Astrocyte (in vitro differentiated cells and primary cell): ENCODE measurements at regions not wholly inside any gene's neighbourhood (a gene's known extent, or its start where the extent isn't known, plus 50 kb on each side); places are given as distances from the start of the nearest gene placed in this dataset.
A peak's percentile ranks its signal among the peaks of the same experiment; 100 is the strongest.

Experiments
- DNase-seq: peaks from one replicate; pipeline ENCODE4 v3.0.0-alpha.2; 2010; ENCODE audit warnings: low read depth
- FAIRE-seq: peaks from 2 replicates; lab custom pipeline; 2011; peaks lifted over from hg19 to GRCh38; lab: Jason Lieb, UNC
- H2AFZ ChIP-seq: 2 replicates; pipeline ENCODE4 v1.6.0; 2012; ENCODE audit warnings: low read depth, low read length, inconsistent platforms
- H3K27ac ChIP-seq: 2 replicates; pipeline ENCODE4 v1.5.1; 2011; ENCODE audit warnings: low read depth, low read length, inconsistent platforms
- H3K27me3 ChIP-seq: 2 replicates; pipeline ENCODE4 v1.6.0; 2011; ENCODE audit warnings: low read length, inconsistent platforms; ENCODE audit not compliant: insufficient read depth
- H3K36me3 ChIP-seq: 2 replicates; pipeline ENCODE4 v1.5.1; 2011; ENCODE audit warnings: low read length, inconsistent platforms; ENCODE audit not compliant: insufficient read depth
- H3K4me1 ChIP-seq: 2 replicates; pipeline ENCODE4 v1.5.1; 2011; ENCODE audit warnings: low read length, inconsistent platforms; ENCODE audit not compliant: insufficient read depth
- H3K4me2 ChIP-seq: 2 replicates; pipeline ENCODE4 v1.6.0; 2012; ENCODE audit warnings: low read length, inconsistent platforms
- H3K4me3 ChIP-seq: 2 replicates; pipeline ENCODE4 v1.5.1; 2011; ENCODE audit warnings: low read depth, mild to moderate bottlenecking, low read length, inconsistent platforms; ENCODE audit not compliant: insufficient read depth
- H3K79me2 ChIP-seq: 2 replicates; pipeline ENCODE4 v1.6.0; 2012; ENCODE audit warnings: mild to moderate bottlenecking, low read length, inconsistent platforms; ENCODE audit not compliant: insufficient read depth
- H3K9ac ChIP-seq: 2 replicates; pipeline ENCODE4 v1.6.0; 2012; ENCODE audit warnings: mild to moderate bottlenecking, low read length, inconsistent platforms
- H3K9me3 ChIP-seq: 2 replicates; pipeline ENCODE4 v1.5.1; 2012; ENCODE audit warnings: low read depth, mild to moderate bottlenecking, low read length, inconsistent platforms; ENCODE audit not compliant: insufficient read depth
- H4K20me1 ChIP-seq: 2 replicates; pipeline ENCODE4 v1.6.0; 2012; ENCODE audit warnings: low read length, inconsistent platforms; ENCODE audit not compliant: insufficient read depth
- H3K27ac Mint-ChIP-seq: one replicate; pipeline ENCODE4 v1.8.0; 2021; ENCODE audit warnings: mild to moderate bottlenecking, mixed read lengths; ENCODE audit not compliant: unreplicated experiment
- H3K27me3 Mint-ChIP-seq: one replicate; pipeline ENCODE4 v1.8.0; 2021; ENCODE audit warnings: low read depth, mixed read lengths; ENCODE audit not compliant: unreplicated experiment
- H3K36me3 Mint-ChIP-seq: one replicate; pipeline ENCODE4 v1.8.0; 2021; ENCODE audit warnings: low read depth, mixed read lengths; ENCODE audit not compliant: unreplicated experiment
- H3K4me1 Mint-ChIP-seq: one replicate; pipeline ENCODE4 v1.8.0; 2021; ENCODE audit warnings: low read depth, mixed read lengths; ENCODE audit not compliant: unreplicated experiment
- H3K4me3 Mint-ChIP-seq: one replicate; pipeline ENCODE4 v1.8.0; 2021; ENCODE audit warnings: mild to moderate bottlenecking, moderate library complexity, mixed read lengths; ENCODE audit not compliant: unreplicated experiment
- H3K9me3 Mint-ChIP-seq: one replicate; pipeline ENCODE4 v1.8.0; 2021; ENCODE audit warnings: mild to moderate bottlenecking, mixed read lengths; ENCODE audit not compliant: unreplicated experiment
- CTCF ChIP-seq: IDR thresholded peaks from 2 replicates; pipeline ENCODE4 v1.5.1; 2011; ENCODE audit warnings: low read depth, mild to moderate bottlenecking, inconsistent platforms, low read length, moderate library complexity; ENCODE audit not compliant: insufficient read depth
- EZH2 ChIP-seq: IDR thresholded peaks from 2 replicates; pipeline ENCODE4 v1.6.1; 2012; ENCODE audit warnings: mild to moderate bottlenecking, low read length, inconsistent platforms; ENCODE audit not compliant: insufficient read depth

- H3K4me1 Mint-ChIP-seq = peaks cover 10% of the 10 kb centered on the region
- no peaks in the 10 kb centered on the region for H3K27me3 Mint-ChIP-seq
- TF ChIP-seq EZH2 = no peak
- no peak for TF ChIP-seq CTCF
- H3K4me3 ChIP-seq = no peak overlapping the region
- DNase-seq (no peak), FAIRE-seq (no peak)
- H3K9me3 ChIP-seq = peaks cover 4% of the 10 kb centered on the region
- H4K20me1 ChIP-seq = no peaks in the 10 kb centered on the region
- no peaks in the 10 kb centered on the region for H3K27me3 ChIP-seq
- H3K9me3 Mint-ChIP-seq = peaks cover 2% of the 10 kb centered on the region
- H3K4me3 Mint-ChIP-seq = no peak overlapping the region
- no peak overlapping the region for H2AFZ ChIP-seq
- H3K79me2 ChIP-seq = no peaks in the 10 kb centered on the region
- H3K36me3 Mint-ChIP-seq = peaks cover 2% of the 10 kb centered on the region
- H3K9ac ChIP-seq = no peak overlapping the region
- H3K36me3 ChIP-seq = no peaks in the 10 kb centered on the region
- no peak overlapping the region for H3K27ac ChIP-seq
- H3K4me1 ChIP-seq = peaks cover 3% of the 10 kb centered on the region
- no peak overlapping the region for H3K4me2 ChIP-seq
- no peak overlapping the region for H3K27ac Mint-ChIP-seq
These were observed 308.3 kb upstream of the IRAK1BP1 start for GRCh38 chr6:78559056-78559455.

GRCh38 chr6:78561015-78561414 is 306.3 kb upstream of the IRAK1BP1 start:
- DNase-seq (peak; percentile 17), FAIRE-seq (no peak)
- no peaks in the 10 kb centered on the region for H3K9me3 ChIP-seq
- H3K4me1 ChIP-seq = peaks cover 3% of the 10 kb centered on the region
- Mint-ChIP-seq H3K4me3 (no peak overlapping the region), H3K27ac (no peak overlapping the region), H3K9me3 (peaks cover 2% of the 10 kb centered on the region), H3K36me3 (no peaks in the 10 kb centered on the region), H3K27me3 (no peaks in the 10 kb centered on the region), H3K4me1 (peaks cover 10% of the 10 kb centered on the region)
- H2AFZ ChIP-seq = no peak overlapping the region
- peaks cover 1% of the 10 kb centered on the region for H3K79me2 ChIP-seq
- H3K36me3 ChIP-seq = no peaks in the 10 kb centered on the region
- no peaks in the 10 kb centered on the region for H4K20me1 ChIP-seq
- TF ChIP-seq EZH2 (no peak), CTCF (no peak)
- H3K27ac ChIP-seq = no peak overlapping the region
- H3K4me2 ChIP-seq = no peak overlapping the region
- H3K9ac ChIP-seq = no peak overlapping the region
- no peak overlapping the region for H3K4me3 ChIP-seq
- H3K27me3 ChIP-seq = no peaks in the 10 kb centered on the region

GRCh38 chr6:78565997-78566396 is 301.4 kb upstream of the IRAK1BP1 start:
- no peaks in the 10 kb centered on the region for H3K27me3 Mint-ChIP-seq
- no peaks in the 10 kb centered on the region for H4K20me1 ChIP-seq
- no peak overlapping the region for H3K9ac ChIP-seq
- no peak overlapping the region for H3K4me3 ChIP-seq
- DNase-seq (no peak), FAIRE-seq (no peak)
- no peaks in the 10 kb centered on the region for H3K27me3 ChIP-seq
- no peak overlapping the region for H3K4me2 ChIP-seq
- TF ChIP-seq CTCF (no peak), EZH2 (no peak)
- H3K9me3 ChIP-seq = no peaks in the 10 kb centered on the region
- no peaks in the 10 kb centered on the region for H3K36me3 ChIP-seq
- H3K9me3 Mint-ChIP-seq = no peaks in the 10 kb centered on the region
- H3K27ac ChIP-seq = no peak overlapping the region
- no peaks in the 10 kb centered on the region for H3K36me3 Mint-ChIP-seq
- H2AFZ ChIP-seq = no peak overlapping the region
- no peak overlapping the region for H3K27ac Mint-ChIP-seq
- no peak overlapping the region for H3K4me3 Mint-ChIP-seq
- H3K79me2 ChIP-seq = peaks cover 4% of the 10 kb centered on the region
- peaks cover 2% of the 10 kb centered on the region for H3K4me1 ChIP-seq
- H3K4me1 Mint-ChIP-seq = peaks cover 7% of the 10 kb centered on the region
